ENCODE measurements at regions not wholly inside any gene's neighbourhood (a gene's known extent, or its start where the extent isn't known, plus 50 kb on each side); places are given as distances from the start of the nearest gene placed in this dataset.

GRCh38 chr6:106751501-106752252 lies 122.3 kb downstream of the QRSL1 start:
- intact Hi-C loops (cut with DNase I, micrococcal nuclease), result no loop called here
- DNase-seq (no peak), ATAC-seq (ENCODE audit: poor library complexity) (no peak)
- H3K4me1 ChIP-seq (ENCODE audit: insufficient read depth, low read length), result no peaks in the 10 kb centered on the region
- POLR2A ChIA-PET, result no interaction called here
- Mint-ChIP-seq H3K27ac (no peak overlapping the region), H3K4me1 (ENCODE audit: low read depth) (no peaks in the 10 kb centered on the region), H3K4me3 (no peak overlapping the region), H3K36me3 (ENCODE audit: low read depth) (no peaks in the 10 kb centered on the region), H3K9me3 (no peaks in the 10 kb centered on the region), H3K27me3 (peaks cover 19% of the 10 kb centered on the region)
- H3K27me3 ChIP-seq (ENCODE audit: control insufficient read depth in 1 of 2, insufficient read depth in 2 of 2, low read length in 2 of 2), result no peaks in the 10 kb centered on the region
- no peak overlapping the region for H3K4me3 ChIP-seq (ENCODE audit: low read length)
- no peaks in the 10 kb centered on the region for H3K36me3 ChIP-seq (ENCODE audit: insufficient read depth, low read length)
- CTCF ChIA-PET, result no interaction called here
- no peak overlapping the region for H3K27ac ChIP-seq (ENCODE audit: low read depth in 1 of 2, low read length in 2 of 2)
- no peak for TF ChIP-seq CTCF (IDR thresholded peaks at IDR 0.05)
- H3K9me3 ChIP-seq (ENCODE audit: control insufficient read depth in 1 of 2, insufficient read depth in 1 of 2, low read length in 2 of 2), result no peaks in the 10 kb centered on the region

GRCh38 chr6:106750946-106751345 lies 121.6 kb downstream of the QRSL1 start:
- no peak for TF ChIP-seq CTCF (IDR thresholded peaks at IDR 0.05)
- Histone ChIP-seq H3K27ac (ENCODE audit: low read depth in 1 of 2, low read length in 2 of 2) (no peak overlapping the region), H3K9me3 (ENCODE audit: control insufficient read depth in 1 of 2, insufficient read depth in 1 of 2, low read length in 2 of 2) (no peaks in the 10 kb centered on the region), H3K27me3 (ENCODE audit: control insufficient read depth in 1 of 2, insufficient read depth in 2 of 2, low read length in 2 of 2) (no peaks in the 10 kb centered on the region), H3K36me3 (ENCODE audit: insufficient read depth, low read length) (no peaks in the 10 kb centered on the region), H3K4me1 (ENCODE audit: insufficient read depth, low read length) (no peaks in the 10 kb centered on the region), H3K4me3 (ENCODE audit: low read length) (no peak overlapping the region)
- CTCF ChIA-PET, result no interaction called here
- Mint-ChIP-seq H3K27me3 (peaks cover 19% of the 10 kb centered on the region), H3K4me3 (no peak overlapping the region), H3K9me3 (no peaks in the 10 kb centered on the region), H3K4me1 (ENCODE audit: low read depth) (no peaks in the 10 kb centered on the region), H3K27ac (no peak overlapping the region), H3K36me3 (ENCODE audit: low read depth) (no peaks in the 10 kb centered on the region)
- POLR2A ChIA-PET, result no interaction called here
- intact Hi-C loops (cut with DNase I, micrococcal nuclease), result no loop called here
- no peak for DNase-seq
- ATAC-seq (ENCODE audit: poor library complexity), result no peak

- DNase-seq, result no peak
- Histone ChIP-seq H3K27me3 (ENCODE audit: control insufficient read depth in 1 of 2, insufficient read depth in 2 of 2, low read length in 2 of 2) (no peaks in the 10 kb centered on the region), H3K4me3 (ENCODE audit: low read length) (no peak overlapping the region), H3K9me3 (ENCODE audit: control insufficient read depth in 1 of 2, insufficient read depth in 1 of 2, low read length in 2 of 2) (no peaks in the 10 kb centered on the region), H3K36me3 (ENCODE audit: insufficient read depth, low read length) (no peaks in the 10 kb centered on the region), H3K27ac (ENCODE audit: low read depth in 1 of 2, low read length in 2 of 2) (no peak overlapping the region), H3K4me1 (ENCODE audit: insufficient read depth, low read length) (no peaks in the 10 kb centered on the region)
- ChIA-PET POLR2A (no interaction called here), CTCF (no interaction called here)
- H3K4me1 Mint-ChIP-seq (ENCODE audit: low read depth), result no peaks in the 10 kb centered on the region
- intact Hi-C loops (cut with DNase I, micrococcal nuclease), result no loop called here
- TF ChIP-seq CTCF (IDR thresholded peaks at IDR 0.05), result no peak
- no peak overlapping the region for H3K27ac Mint-ChIP-seq
- H3K27me3 Mint-ChIP-seq, result peaks cover 19% of the 10 kb centered on the region
- no peak overlapping the region for H3K4me3 Mint-ChIP-seq
- no peak for ATAC-seq (ENCODE audit: poor library complexity)
- no peaks in the 10 kb centered on the region for H3K36me3 Mint-ChIP-seq (ENCODE audit: low read depth)
- H3K9me3 Mint-ChIP-seq, result no peaks in the 10 kb centered on the region
These were observed 121.0 kb downstream of the QRSL1 start for GRCh38 chr6:106750142-106750918.
